ENCODE measurements at regions not wholly inside any gene's neighbourhood (a gene's known extent, or its start where the extent isn't known, plus 50 kb on each side); places are given as distances from the start of the nearest gene placed in this dataset.
A peak's percentile ranks its signal among the peaks of the same experiment; 100 is the strongest.

GRCh38 chr3:23671851-23672589, 133.7 kb upstream of the UBE2E1 start:
- no peak overlapping the region for H3K27ac ChIP-seq
- peak overlapping the region; percentile 44 for H3K4me3 ChIP-seq
- no peak for TF ChIP-seq POLR2A (IDR thresholded peaks at IDR 0.05)
- no peak for TF ChIP-seq CTCF (IDR thresholded peaks at IDR 0.05)
- no peak for TF ChIP-seq EP300 (IDR thresholded peaks at IDR 0.05)
- peaks cover 4% of the 10 kb centered on the region for H3K27me3 ChIP-seq
- 36% methylated on average over 13 of the region's 38 CpGs for WGBS
- H3K4me1 ChIP-seq = peaks cover 6% of the 10 kb centered on the region
- H3K9me3 ChIP-seq = no peaks in the 10 kb centered on the region
- no peak for DNase-seq (ENCODE audit: low spot score in 2 of 2)
- H3K36me3 ChIP-seq = no peaks in the 10 kb centered on the region

DNA sequence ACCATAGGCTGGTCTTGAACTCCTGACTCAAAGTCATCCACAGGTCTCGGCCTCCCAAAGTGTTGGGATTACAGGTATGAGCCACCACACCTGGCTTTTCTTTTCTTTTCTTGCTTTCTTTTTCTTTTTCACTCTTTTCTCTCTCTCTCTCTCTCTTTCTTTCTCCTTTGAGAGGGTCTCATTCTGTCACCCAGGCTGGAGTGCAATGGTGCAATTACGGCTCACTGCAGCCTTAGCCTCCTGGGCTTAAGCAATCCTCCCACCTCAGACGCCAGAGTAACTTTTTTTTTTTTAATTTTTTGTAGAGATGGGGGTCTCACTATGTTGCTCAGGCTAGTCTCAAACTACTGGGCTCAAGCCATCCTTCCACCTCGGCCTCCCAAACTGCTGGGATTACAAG, 133.1 kb upstream of the UBE2E1 start:
- no peak for DNase-seq (ENCODE audit: low spot score in 2 of 2)
- H3K27ac ChIP-seq = no peak overlapping the region
- peaks cover 4% of the 10 kb centered on the region for H3K27me3 ChIP-seq
- H3K4me1 ChIP-seq = peaks cover 6% of the 10 kb centered on the region
- no peak overlapping the region for H3K4me3 ChIP-seq
- TF ChIP-seq CTCF (IDR thresholded peaks at IDR 0.05) = no peak
- TF ChIP-seq EP300 (IDR thresholded peaks at IDR 0.05) = no peak
- TF ChIP-seq POLR2AphosphoS5 (IDR thresholded peaks at IDR 0.05) = no peak
- no peak for TF ChIP-seq POLR2A (IDR thresholded peaks at IDR 0.05)
- H3K9me3 ChIP-seq = no peaks in the 10 kb centered on the region
- 91% methylated on average over 4 of the region's 4 CpGs for WGBS
- H3K36me3 ChIP-seq = no peaks in the 10 kb centered on the region

DNA sequence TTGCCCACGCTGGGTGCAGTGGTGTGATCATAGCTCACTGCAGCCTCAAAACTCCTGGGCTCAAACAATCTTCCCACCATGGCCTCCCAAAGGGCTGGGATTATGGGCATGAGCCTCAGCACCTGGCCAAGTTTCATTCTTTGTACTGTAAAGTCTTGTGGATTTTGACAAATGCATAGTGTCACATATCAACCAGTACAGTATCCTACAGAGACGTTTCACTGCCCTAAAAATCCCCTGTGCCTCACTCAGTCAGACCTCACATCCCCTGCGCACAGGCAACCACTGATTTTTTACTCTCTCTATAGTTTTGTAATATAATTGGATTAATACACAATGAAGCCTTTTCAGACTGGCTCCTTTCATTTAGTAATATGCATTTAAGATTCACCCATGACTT, 130.7 kb upstream of the UBE2E1 start:
- Histone ChIP-seq H3K27ac (no peak overlapping the region), H3K27me3 (peaks cover 4% of the 10 kb centered on the region), H3K4me3 (no peak overlapping the region), H3K4me1 (peaks cover 6% of the 10 kb centered on the region), H3K36me3 (no peaks in the 10 kb centered on the region), H3K9me3 (no peaks in the 10 kb centered on the region)
- DNase-seq (ENCODE audit: low spot score in 2 of 2) = no peak
- WGBS = 66% methylated on average over 3 of the region's 3 CpGs
- no peak for TF ChIP-seq CTCF (IDR thresholded peaks at IDR 0.05)
- TF ChIP-seq EP300 (IDR thresholded peaks at IDR 0.05) = no peak
- no peak for TF ChIP-seq POLR2AphosphoS5 (IDR thresholded peaks at IDR 0.05)

DNA sequence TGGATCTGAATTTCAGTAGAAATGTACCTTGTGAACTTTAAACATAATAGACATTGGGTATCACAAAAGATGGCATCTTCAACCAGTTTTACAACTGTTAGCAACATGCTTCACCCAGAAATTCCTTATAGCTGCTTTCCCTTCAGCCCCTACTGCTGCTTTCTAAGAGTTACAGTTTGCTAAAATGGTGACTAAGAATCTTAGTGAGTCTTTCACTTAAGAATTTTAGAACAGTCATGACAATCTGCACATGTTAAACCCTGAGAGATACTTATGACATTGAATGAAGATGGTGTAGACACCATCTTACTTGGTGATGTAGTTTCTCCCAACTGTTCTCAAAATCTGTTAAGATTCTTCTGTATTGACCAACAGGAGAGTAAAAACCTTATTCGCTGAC, 129.7 kb upstream of the UBE2E1 start:
- no peak for TF ChIP-seq CTCF (IDR thresholded peaks at IDR 0.05)
- TF ChIP-seq EP300 (IDR thresholded peaks at IDR 0.05) = no peak
- no peak for TF ChIP-seq POLR2AphosphoS5 (IDR thresholded peaks at IDR 0.05)
- TF ChIP-seq POLR2A (IDR thresholded peaks at IDR 0.05) = no peak
- Histone ChIP-seq H3K27ac (no peak overlapping the region), H3K4me3 (no peak overlapping the region), H3K4me1 (peaks cover 6% of the 10 kb centered on the region), H3K27me3 (peaks cover 4% of the 10 kb centered on the region), H3K9me3 (no peaks in the 10 kb centered on the region), H3K36me3 (no peaks in the 10 kb centered on the region)
- DNase-seq (ENCODE audit: low spot score in 2 of 2) = no peak
- WGBS = 92% methylated on average over 1 of the region's 1 CpG

- no peak for DNase-seq (ENCODE audit: low spot score in 2 of 2)
Observed at GRCh38 chr3:23682646-23683045, 123.1 kb upstream of the UBE2E1 start.

More at GRCh38 chr3:23682646-23683045, 123.1 kb upstream of the UBE2E1 start:
- Histone ChIP-seq H3K27ac (no peak overlapping the region), H3K4me1 (peaks cover 15% of the 10 kb centered on the region), H3K36me3 (no peaks in the 10 kb centered on the region), H3K9me3 (no peaks in the 10 kb centered on the region), H3K4me3 (no peak overlapping the region), H3K27me3 (no peaks in the 10 kb centered on the region)
- TF ChIP-seq CTCF (IDR thresholded peaks at IDR 0.05) = no peak
- no peak for TF ChIP-seq EP300 (IDR thresholded peaks at IDR 0.05)
- no peak for TF ChIP-seq POLR2A (IDR thresholded peaks at IDR 0.05)
- no peak for TF ChIP-seq POLR2AphosphoS5 (IDR thresholded peaks at IDR 0.05)
- WGBS = 40% methylated on average over 1 of the region's 1 CpG

Measured in suprapubic skin (tissue), 4 donors.